ENCODE measurements at regions not wholly inside any gene's neighbourhood (a gene's known extent, or its start where the extent isn't known, plus 50 kb on each side); places are given as distances from the start of the nearest gene placed in this dataset.

DNA sequence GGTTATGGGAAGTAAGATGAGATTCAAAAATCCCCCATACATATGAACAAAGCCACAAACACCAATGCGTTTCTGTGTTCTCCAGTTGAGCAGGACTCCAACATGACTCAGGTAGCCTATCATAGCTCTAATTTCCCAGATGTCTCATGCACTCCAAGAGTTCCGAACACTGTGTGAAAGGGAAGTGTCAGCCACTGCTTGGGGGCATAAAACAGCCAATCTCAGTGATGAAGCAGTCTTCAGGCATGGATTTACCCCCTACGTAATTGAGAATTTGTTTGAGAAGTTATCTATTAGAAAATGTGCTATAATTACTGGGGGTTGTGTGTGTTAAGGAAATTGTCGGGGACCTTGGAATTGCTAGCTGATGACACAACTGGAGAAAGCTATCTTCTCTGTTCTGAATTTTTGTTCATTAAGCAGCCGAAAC lies 153.9 kb upstream of the AVPR1A start:
- no peak for DNase-seq
- in situ Hi-C loops (cut with MboI; ENCODE audit: low pct_ligation_motif_present in 1 of 4, low pct_unique_long_range_greater_than_20kb in 1 of 4, low sequenced_read_pairs in 3 of 4) (no loop called here), intact Hi-C loops (cut with DNase I; ENCODE audit: low total_unique reads) (no loop called here)
- Histone ChIP-seq H3K27me3 (no peaks in the 10 kb centered on the region), H3K4me3 (no peak overlapping the region), H3K9me3 (no peaks in the 10 kb centered on the region), H3K4me1 (no peaks in the 10 kb centered on the region), H3K36me3 (no peaks in the 10 kb centered on the region), H3K27ac (no peak overlapping the region)
- WGBS, 2 donors (ENCODE audit: low coverage in 1 of 2) = 68 to 78% methylated on average over 4 to 5 of the region's 5 CpGs
- TF ChIP-seq, protein P1, sequence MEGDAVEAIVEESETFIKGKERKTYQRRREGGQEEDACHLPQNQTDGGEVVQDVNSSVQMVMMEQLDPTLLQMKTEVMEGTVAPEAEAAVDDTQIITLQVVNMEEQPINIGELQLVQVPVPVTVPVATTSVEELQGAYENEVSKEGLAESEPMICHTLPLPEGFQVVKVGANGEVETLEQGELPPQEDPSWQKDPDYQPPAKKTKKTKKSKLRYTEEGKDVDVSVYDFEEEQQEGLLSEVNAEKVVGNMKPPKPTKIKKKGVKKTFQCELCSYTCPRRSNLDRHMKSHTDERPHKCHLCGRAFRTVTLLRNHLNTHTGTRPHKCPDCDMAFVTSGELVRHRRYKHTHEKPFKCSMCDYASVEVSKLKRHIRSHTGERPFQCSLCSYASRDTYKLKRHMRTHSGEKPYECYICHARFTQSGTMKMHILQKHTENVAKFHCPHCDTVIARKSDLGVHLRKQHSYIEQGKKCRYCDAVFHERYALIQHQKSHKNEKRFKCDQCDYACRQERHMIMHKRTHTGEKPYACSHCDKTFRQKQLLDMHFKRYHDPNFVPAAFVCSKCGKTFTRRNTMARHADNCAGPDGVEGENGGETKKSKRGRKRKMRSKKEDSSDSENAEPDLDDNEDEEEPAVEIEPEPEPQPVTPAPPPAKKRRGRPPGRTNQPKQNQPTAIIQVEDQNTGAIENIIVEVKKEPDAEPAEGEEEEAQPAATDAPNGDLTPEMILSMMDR (IDR thresholded peaks at IDR 0.05) = no peak
- no peak for TF ChIP-seq POLR2AphosphoS5 (IDR thresholded peaks at IDR 0.05)
- no peak for TF ChIP-seq POLR2A (IDR thresholded peaks at IDR 0.05)
- no peak for TF ChIP-seq EP300 (IDR thresholded peaks at IDR 0.05; ENCODE audit: low read depth)

DNA sequence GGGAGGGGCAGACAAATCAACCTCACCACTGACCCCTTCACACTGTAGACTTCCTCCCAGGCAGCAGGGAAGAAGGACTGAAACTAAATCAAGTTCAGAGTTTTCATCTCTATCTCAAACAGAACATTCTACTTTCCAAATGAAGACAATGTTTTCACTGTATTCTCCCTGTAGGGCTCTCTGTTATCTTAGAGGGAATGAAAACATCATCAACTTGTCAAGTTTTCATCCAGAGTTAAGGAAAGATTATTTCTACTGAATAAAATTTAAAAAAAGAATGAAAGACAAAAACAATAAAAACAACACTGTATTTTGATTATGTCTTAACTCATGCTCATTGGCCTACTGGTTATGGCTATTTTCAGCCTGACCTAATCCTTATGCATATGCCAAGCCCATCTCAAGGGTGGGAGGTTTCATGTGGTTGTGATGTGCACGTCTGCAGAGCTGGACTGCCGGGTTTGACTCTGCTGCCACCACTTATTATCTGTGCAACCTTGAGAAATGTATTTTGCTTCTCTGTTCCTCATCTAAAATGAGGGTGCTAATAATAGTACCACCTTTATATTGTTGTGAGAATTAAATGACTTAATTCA lies 152.0 kb upstream of the AVPR1A start:
- intact Hi-C loops (cut with DNase I; ENCODE audit: low total_unique reads) = no loop called here
- whole genome bisulfite sequencing, 2 donors (ENCODE audit: low coverage in 1 of 2) = 59 to 100% methylated on average over 2 of the region's 2 CpGs
- H3K36me3 ChIP-seq = no peaks in the 10 kb centered on the region
- H3K27me3 ChIP-seq = no peaks in the 10 kb centered on the region
- no peaks in the 10 kb centered on the region for H3K9me3 ChIP-seq
- DNase-seq = no peak
- TF ChIP-seq POLR2A (IDR thresholded peaks at IDR 0.05) (no peak), POLR2AphosphoS5 (IDR thresholded peaks at IDR 0.05) (no peak), EP300 (IDR thresholded peaks at IDR 0.05; ENCODE audit: low read depth) (no peak)
- TF ChIP-seq, protein P1 (IDR thresholded peaks at IDR 0.05) = no peak
- H3K4me3 ChIP-seq = no peak overlapping the region
- H3K27ac ChIP-seq = no peak overlapping the region
- no peaks in the 10 kb centered on the region for H3K4me1 ChIP-seq
- in situ Hi-C loops (cut with MboI; ENCODE audit: low pct_ligation_motif_present in 1 of 4, low pct_unique_long_range_greater_than_20kb in 1 of 4, low sequenced_read_pairs in 3 of 4) = no loop called here

DNA sequence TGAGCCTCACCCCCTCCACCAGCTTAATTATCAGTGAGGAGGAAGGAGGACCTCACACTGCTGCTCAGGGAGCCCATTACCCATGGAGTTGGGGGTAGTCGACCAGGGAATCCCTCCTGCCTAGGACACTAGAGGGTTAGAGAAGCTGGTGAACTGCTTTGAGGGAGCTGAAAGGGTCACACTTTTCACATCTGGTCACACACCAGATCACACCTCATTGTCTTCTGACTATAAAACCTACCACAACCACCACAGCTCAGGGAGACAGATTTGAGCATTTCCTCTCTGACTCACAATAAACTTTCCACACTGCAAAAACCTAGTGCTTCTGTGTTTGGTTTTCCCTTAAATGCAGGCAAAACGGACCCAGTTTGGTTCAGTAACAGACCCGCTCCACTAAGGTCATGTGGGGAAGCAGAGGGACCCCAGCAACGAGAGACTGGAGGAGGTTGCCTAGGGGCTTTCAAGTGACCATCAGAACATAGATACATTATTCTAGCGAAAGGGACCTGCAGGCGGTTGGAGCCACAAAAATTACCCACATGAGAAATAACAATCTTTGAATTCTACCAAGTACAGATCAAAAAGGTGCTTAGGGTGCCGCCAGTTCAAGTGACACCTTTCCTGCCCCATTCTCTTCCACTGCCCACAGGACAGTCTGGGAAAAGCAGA lies 151.4 kb upstream of the AVPR1A start:
- TF ChIP-seq, protein P1 (IDR thresholded peaks at IDR 0.05) = no peak
- TF ChIP-seq EP300 (IDR thresholded peaks at IDR 0.05; ENCODE audit: low read depth) (no peak), POLR2A (IDR thresholded peaks at IDR 0.05) (no peak), POLR2AphosphoS5 (IDR thresholded peaks at IDR 0.05) (no peak)
- H3K4me1 ChIP-seq = no peaks in the 10 kb centered on the region

DNA sequence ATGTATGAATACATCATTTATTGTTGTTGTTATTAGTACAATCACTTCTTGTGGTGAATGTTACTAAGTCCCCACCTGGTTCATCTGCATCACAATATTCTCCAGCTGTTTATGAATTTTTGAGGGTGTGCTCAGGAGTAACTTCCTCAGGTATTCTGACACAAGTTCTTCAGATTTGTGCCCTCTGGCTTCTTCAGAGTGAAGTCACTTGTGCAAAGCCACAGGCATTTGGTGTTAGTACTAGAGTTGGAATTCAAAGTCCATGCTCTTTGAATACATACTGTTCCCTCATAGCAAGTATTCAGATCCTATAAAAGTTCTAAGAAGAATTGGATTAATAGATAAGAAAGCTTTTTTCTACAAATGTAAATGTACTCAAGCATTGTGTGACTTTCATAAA lies 150.3 kb upstream of the AVPR1A start:
- intact Hi-C loops (cut with DNase I; ENCODE audit: low total_unique reads) (no loop called here), in situ Hi-C loops (cut with MboI; ENCODE audit: low pct_ligation_motif_present in 1 of 4, low pct_unique_long_range_greater_than_20kb in 1 of 4, low sequenced_read_pairs in 3 of 4) (no loop called here)
- no peak for DNase-seq

More for the DNA sequence above, 151.4 kb upstream of the AVPR1A start:
- in situ Hi-C loops (cut with MboI; ENCODE audit: low pct_ligation_motif_present in 1 of 4, low pct_unique_long_range_greater_than_20kb in 1 of 4, low sequenced_read_pairs in 3 of 4) (no loop called here), intact Hi-C loops (cut with DNase I; ENCODE audit: low total_unique reads) (no loop called here)
- H3K36me3 ChIP-seq = no peaks in the 10 kb centered on the region
- H3K9me3 ChIP-seq = no peaks in the 10 kb centered on the region
- H3K27me3 ChIP-seq = no peaks in the 10 kb centered on the region
- 29 to 55% methylated on average over 1 to 7 of the region's 7 CpGs for WGBS, 2 donors (ENCODE audit: low coverage in 1 of 2)
- DNase-seq = no peak
- H3K4me3 ChIP-seq = no peak overlapping the region
- no peak overlapping the region for H3K27ac ChIP-seq

More for the DNA sequence above, 150.3 kb upstream of the AVPR1A start:
- TF ChIP-seq POLR2AphosphoS5 (IDR thresholded peaks at IDR 0.05) (no peak), EP300 (IDR thresholded peaks at IDR 0.05; ENCODE audit: low read depth) (no peak), POLR2A (IDR thresholded peaks at IDR 0.05) (no peak)
- TF ChIP-seq, protein P1 (IDR thresholded peaks at IDR 0.05) = no peak
- Histone ChIP-seq H3K27me3 (no peaks in the 10 kb centered on the region), H3K4me1 (no peaks in the 10 kb centered on the region), H3K27ac (no peak overlapping the region), H3K4me3 (no peak overlapping the region), H3K36me3 (no peaks in the 10 kb centered on the region), H3K9me3 (no peaks in the 10 kb centered on the region)

Measured in transverse colon (tissue), 4 donors.